Astrocyte (in vitro differentiated cells and primary cell): ENCODE measurements at regions not wholly inside any gene's neighbourhood (a gene's known extent, or its start where the extent isn't known, plus 50 kb on each side); places are given as distances from the start of the nearest gene placed in this dataset.

ENCODE experiments used
- DNase-seq: peaks from one replicate; pipeline ENCODE4 v3.0.0-alpha.2; 2010; ENCODE audit warnings: low read depth
- FAIRE-seq: peaks from 2 replicates; lab custom pipeline; 2011; peaks lifted over from hg19 to GRCh38; lab: Jason Lieb, UNC
- H2AFZ ChIP-seq: 2 replicates; pipeline ENCODE4 v1.6.0; 2012; ENCODE audit warnings: low read depth, low read length, inconsistent platforms
- H3K27ac ChIP-seq: 2 replicates; pipeline ENCODE4 v1.5.1; 2011; ENCODE audit warnings: low read depth, low read length, inconsistent platforms
- H3K27me3 ChIP-seq: 2 replicates; pipeline ENCODE4 v1.6.0; 2011; ENCODE audit warnings: low read length, inconsistent platforms; ENCODE audit not compliant: insufficient read depth
- H3K36me3 ChIP-seq: 2 replicates; pipeline ENCODE4 v1.5.1; 2011; ENCODE audit warnings: low read length, inconsistent platforms; ENCODE audit not compliant: insufficient read depth
- H3K4me1 ChIP-seq: 2 replicates; pipeline ENCODE4 v1.5.1; 2011; ENCODE audit warnings: low read length, inconsistent platforms; ENCODE audit not compliant: insufficient read depth
- H3K4me2 ChIP-seq: 2 replicates; pipeline ENCODE4 v1.6.0; 2012; ENCODE audit warnings: low read length, inconsistent platforms
- H3K4me3 ChIP-seq: 2 replicates; pipeline ENCODE4 v1.5.1; 2011; ENCODE audit warnings: low read depth, mild to moderate bottlenecking, low read length, inconsistent platforms; ENCODE audit not compliant: insufficient read depth
- H3K79me2 ChIP-seq: 2 replicates; pipeline ENCODE4 v1.6.0; 2012; ENCODE audit warnings: mild to moderate bottlenecking, low read length, inconsistent platforms; ENCODE audit not compliant: insufficient read depth
- H3K9ac ChIP-seq: 2 replicates; pipeline ENCODE4 v1.6.0; 2012; ENCODE audit warnings: mild to moderate bottlenecking, low read length, inconsistent platforms
- H3K9me3 ChIP-seq: 2 replicates; pipeline ENCODE4 v1.5.1; 2012; ENCODE audit warnings: low read depth, mild to moderate bottlenecking, low read length, inconsistent platforms; ENCODE audit not compliant: insufficient read depth
- H4K20me1 ChIP-seq: 2 replicates; pipeline ENCODE4 v1.6.0; 2012; ENCODE audit warnings: low read length, inconsistent platforms; ENCODE audit not compliant: insufficient read depth
- H3K27ac Mint-ChIP-seq: one replicate; pipeline ENCODE4 v1.8.0; 2021; ENCODE audit warnings: mild to moderate bottlenecking, mixed read lengths; ENCODE audit not compliant: unreplicated experiment
- H3K27me3 Mint-ChIP-seq: one replicate; pipeline ENCODE4 v1.8.0; 2021; ENCODE audit warnings: low read depth, mixed read lengths; ENCODE audit not compliant: unreplicated experiment
- H3K36me3 Mint-ChIP-seq: one replicate; pipeline ENCODE4 v1.8.0; 2021; ENCODE audit warnings: low read depth, mixed read lengths; ENCODE audit not compliant: unreplicated experiment
- H3K4me1 Mint-ChIP-seq: one replicate; pipeline ENCODE4 v1.8.0; 2021; ENCODE audit warnings: low read depth, mixed read lengths; ENCODE audit not compliant: unreplicated experiment
- H3K4me3 Mint-ChIP-seq: one replicate; pipeline ENCODE4 v1.8.0; 2021; ENCODE audit warnings: mild to moderate bottlenecking, moderate library complexity, mixed read lengths; ENCODE audit not compliant: unreplicated experiment
- H3K9me3 Mint-ChIP-seq: one replicate; pipeline ENCODE4 v1.8.0; 2021; ENCODE audit warnings: mild to moderate bottlenecking, mixed read lengths; ENCODE audit not compliant: unreplicated experiment
- CTCF ChIP-seq: IDR thresholded peaks from 2 replicates; pipeline ENCODE4 v1.5.1; 2011; ENCODE audit warnings: low read depth, mild to moderate bottlenecking, inconsistent platforms, low read length, moderate library complexity; ENCODE audit not compliant: insufficient read depth
- EZH2 ChIP-seq: IDR thresholded peaks from 2 replicates; pipeline ENCODE4 v1.6.1; 2012; ENCODE audit warnings: mild to moderate bottlenecking, low read length, inconsistent platforms; ENCODE audit not compliant: insufficient read depth

- Histone ChIP-seq H3K27ac (no peak overlapping the region), H3K27me3 (peaks cover 20% of the 10 kb centered on the region), H3K4me1 (no peaks in the 10 kb centered on the region), H3K79me2 (no peaks in the 10 kb centered on the region), H3K9me3 (no peaks in the 10 kb centered on the region), H4K20me1 (no peaks in the 10 kb centered on the region), H3K4me2 (no peak overlapping the region), H3K4me3 (no peak overlapping the region), H3K36me3 (no peaks in the 10 kb centered on the region), H3K9ac (no peak overlapping the region), H2AFZ (no peak overlapping the region)
- H3K9me3 Mint-ChIP-seq: no peaks in the 10 kb centered on the region
- no peak for DNase-seq
- no peaks in the 10 kb centered on the region for H3K36me3 Mint-ChIP-seq
- H3K4me3 Mint-ChIP-seq: no peak overlapping the region
- FAIRE-seq: no peak
- H3K27me3 Mint-ChIP-seq: peaks cover 23% of the 10 kb centered on the region
- TF ChIP-seq CTCF (no peak), EZH2 (no peak)
- H3K27ac Mint-ChIP-seq: no peak overlapping the region
- H3K4me1 Mint-ChIP-seq: no peaks in the 10 kb centered on the region
Measured at GRCh38 chr2:45085487-45085886, 76.2 kb upstream of the SIX2 start.

- Mint-ChIP-seq H3K4me3 (no peak overlapping the region), H3K27ac (no peak overlapping the region), H3K27me3 (peaks cover 18% of the 10 kb centered on the region), H3K36me3 (no peaks in the 10 kb centered on the region), H3K4me1 (no peaks in the 10 kb centered on the region), H3K9me3 (no peaks in the 10 kb centered on the region)
- Histone ChIP-seq H3K4me1 (no peaks in the 10 kb centered on the region), H3K27me3 (peaks cover 18% of the 10 kb centered on the region), H4K20me1 (no peaks in the 10 kb centered on the region), H3K79me2 (no peaks in the 10 kb centered on the region), H3K4me3 (no peak overlapping the region), H3K36me3 (no peaks in the 10 kb centered on the region), H3K9me3 (no peaks in the 10 kb centered on the region), H3K4me2 (no peak overlapping the region), H2AFZ (no peak overlapping the region), H3K27ac (no peak overlapping the region), H3K9ac (no peak overlapping the region)
- DNase-seq (no peak), FAIRE-seq (no peak)
- TF ChIP-seq CTCF (no peak), EZH2 (no peak)
Measured at GRCh38 chr2:45084361-45085020, 75.2 kb upstream of the SIX2 start.

GRCh38 chr2:45083175-45083574 lies 73.9 kb upstream of the SIX2 start:
- Histone ChIP-seq H3K36me3 (no peaks in the 10 kb centered on the region), H3K79me2 (no peaks in the 10 kb centered on the region), H3K4me1 (no peaks in the 10 kb centered on the region), H2AFZ (no peak overlapping the region), H3K9ac (no peak overlapping the region), H3K4me3 (no peak overlapping the region), H3K27me3 (peaks cover 10% of the 10 kb centered on the region), H3K4me2 (no peak overlapping the region), H3K9me3 (no peaks in the 10 kb centered on the region), H4K20me1 (no peaks in the 10 kb centered on the region), H3K27ac (no peak overlapping the region)
- Mint-ChIP-seq H3K9me3 (no peaks in the 10 kb centered on the region), H3K4me3 (no peak overlapping the region), H3K27me3 (peaks cover 11% of the 10 kb centered on the region), H3K4me1 (no peaks in the 10 kb centered on the region), H3K27ac (no peak overlapping the region), H3K36me3 (no peaks in the 10 kb centered on the region)
- no peak for FAIRE-seq
- DNase-seq: no peak
- no peak for TF ChIP-seq EZH2
- no peak for TF ChIP-seq CTCF
